H1 (cell line): ENCODE measurements at regions not wholly inside any gene's neighbourhood (a gene's known extent, or its start where the extent isn't known, plus 50 kb on each side); places are given as distances from the start of the nearest gene placed in this dataset.

ENCODE experiments used
- CTCF ChIA-PET: fragments of 300-600 bp; sonication (Branson Sonifier 250); formaldehyde crosslinking; loops from one replicate; lab custom pipeline; 2021; ENCODE audit not compliant: partially characterized antibody; lab: Charles Lee
- POLR2A ChIA-PET: fragments of 300-600 bp; sonication (Branson Sonifier 250); formaldehyde crosslinking; loops from one replicate; lab custom pipeline; 2021; ENCODE audit warnings: inconsistent platforms; ENCODE audit not compliant: partially characterized antibody; lab: Charles Lee
- DNase-seq, 2 experiments: peaks; one replicate each; pipeline versions ENCODE4 v3.0.0 to v3.0.0-alpha.2; 2010 to 2022; ENCODE audit warnings: low spot score in 2 of 2, low read depth in 1 of 2, mixed read lengths in 1 of 2
- FAIRE-seq: peaks from 2 replicates; lab custom pipeline; 2011; peaks lifted over from hg19 to GRCh38; lab: Jason Lieb, UNC
- H2AFZ ChIP-seq: 2 replicates; pipeline ENCODE4 v1.8.1; 2012; ENCODE audit warnings: low read length, inconsistent platforms
- H2AK5ac ChIP-seq: 2 replicates; pipeline ENCODE4 v1.6.1; 2013; ENCODE audit warnings: low read depth, low read length
- H2BK120ac ChIP-seq: replicated peaks from 2 replicates; pipeline ENCODE3; 2013; ENCODE audit warnings: low read depth, low read length, inconsistent platforms
- H2BK12ac ChIP-seq: 2 replicates; pipeline ENCODE4 v1.6.1; 2013; ENCODE audit warnings: low read depth, low read length
- H2BK15ac ChIP-seq: 2 replicates; pipeline ENCODE4 v1.6.1; 2013; ENCODE audit warnings: low read length
- H2BK20ac ChIP-seq: 2 replicates; pipeline ENCODE4 v1.6.1; 2013; ENCODE audit warnings: low read length
- H2BK5ac ChIP-seq: 2 replicates; pipeline ENCODE4 v1.6.1; 2013; ENCODE audit warnings: low read depth, low read length
- H3K14ac ChIP-seq: 2 replicates; pipeline ENCODE4 v1.6.1; 2013; ENCODE audit warnings: inconsistent platforms; ENCODE audit not compliant: insufficient read length
- H3K18ac ChIP-seq: 2 replicates; pipeline ENCODE4 v1.6.1; 2013; ENCODE audit warnings: low read length; ENCODE audit errors: extremely low read depth
- H3K23ac ChIP-seq: 2 replicates; pipeline ENCODE4 v1.6.1; 2013; ENCODE audit warnings: inconsistent platforms; ENCODE audit not compliant: insufficient read length
- H3K23me2 ChIP-seq: 2 replicates; pipeline ENCODE4 v1.6.1; 2013; ENCODE audit warnings: low read depth, low read length
- H3K27ac ChIP-seq: 2 replicates; pipeline ENCODE4 v1.6.1; 2011; ENCODE audit warnings: low read depth, low read length, inconsistent platforms
- H3K27me3 ChIP-seq, 4 experiments: replicated peaks in 1 of 4; 1 replicate in 1 of 4; 2 replicates in 3 of 4; pipeline versions ENCODE4 v1.6.1 to v1.8.1; 2011 to 2013; ENCODE audit warnings: low read length in 3 of 4, mild to moderate bottlenecking in 3 of 4, inconsistent platforms in 2 of 4, mixed read lengths in 2 of 4, moderate library complexity in 1 of 4; ENCODE audit not compliant: control insufficient read depth in 3 of 4, insufficient read depth in 3 of 4; ENCODE audit errors: extremely low read depth in 1 of 4
- H3K36me3 ChIP-seq, 4 experiments: 2 replicates each; pipeline versions ENCODE4 v1.6.1 to v1.8.1; 2011 to 2013; ENCODE audit warnings: mild to moderate bottlenecking in 4 of 4, low read length in 3 of 4, moderate library complexity in 2 of 4, control low read depth in 1 of 4, inconsistent platforms in 1 of 4; ENCODE audit not compliant: insufficient read depth in 4 of 4, control insufficient read depth in 2 of 4
- H3K4ac ChIP-seq: replicated peaks from 2 replicates; pipeline ENCODE3; 2013; ENCODE audit warnings: low read length, low read depth, mixed read lengths, inconsistent platforms; ENCODE audit not compliant: insufficient read length
- H3K4me1 ChIP-seq, 4 experiments: replicated peaks in 1 of 4; 1 replicate in 1 of 4; 2 replicates in 3 of 4; pipeline versions ENCODE4 v1.6.1 to v1.8.1; 2011 to 2013; ENCODE audit warnings: low read length in 3 of 4, inconsistent platforms in 2 of 4, mixed read lengths in 1 of 4; ENCODE audit not compliant: insufficient read depth in 4 of 4, control insufficient read depth in 3 of 4
- H3K4me2 ChIP-seq, 2 experiments: 2 replicates each; pipeline versions ENCODE4 v1.6.1 to v1.8.1; 2011 to 2013; ENCODE audit warnings: low read depth in 2 of 2, low read length in 2 of 2, control low read depth in 1 of 2, inconsistent platforms in 1 of 2, mild to moderate bottlenecking in 1 of 2; ENCODE audit not compliant: insufficient read depth in 1 of 2
- H3K4me3 ChIP-seq, 4 experiments: fragments of 200-600, 300-600 bp in 1 of 4; sonication (generic), shearing (Covaris generic), sonication (Bioruptor Twin) in 1 of 4; 2 replicates each; pipeline versions ENCODE4 v1.5.1 to v1.8.1; 2011 to 2016; ENCODE audit warnings: low read length in 4 of 4, low read depth in 3 of 4, control low read depth in 2 of 4, inconsistent platforms in 2 of 4, mild to moderate bottlenecking in 2 of 4, mixed read lengths in 1 of 4, moderate library complexity in 1 of 4; ENCODE audit not compliant: insufficient read depth in 2 of 4; ENCODE audit errors: extremely low read depth in 1 of 4
- H3K56ac ChIP-seq: replicated peaks from 2 replicates; pipeline ENCODE3; 2013; ENCODE audit warnings: low read depth, mild to moderate bottlenecking, mixed read lengths, low read length, inconsistent platforms; ENCODE audit not compliant: insufficient read length
- H3K79me1 ChIP-seq: 2 replicates; pipeline ENCODE4 v1.6.1; 2013; ENCODE audit warnings: low read depth, low read length, control low read depth
- H3K79me2 ChIP-seq, 2 experiments: 2 replicates each; pipeline versions ENCODE4 v1.6.1 to v1.8.1; 2012 to 2013; ENCODE audit warnings: low read length in 2 of 2, mild to moderate bottlenecking in 2 of 2, inconsistent platforms in 1 of 2; ENCODE audit not compliant: insufficient read depth in 2 of 2, control insufficient read depth in 1 of 2
- H3K9ac ChIP-seq, 4 experiments: replicated peaks in 1 of 4; 1 replicate in 1 of 4; 2 replicates in 3 of 4; pipeline versions ENCODE4 v1.6.1 to v1.8.1; 2011 to 2013; ENCODE audit warnings: low read depth in 3 of 4, low read length in 3 of 4, control low read depth in 2 of 4, mild to moderate bottlenecking in 2 of 4, moderate library complexity in 2 of 4, inconsistent platforms in 1 of 4; ENCODE audit errors: extremely low read depth in 1 of 4
- H3K9me3 ChIP-seq, 2 experiments: 2 replicates each; pipeline versions ENCODE4 v1.6.1 to v1.8.1; 2012 to 2013; ENCODE audit warnings: mild to moderate bottlenecking in 2 of 2, moderate library complexity in 2 of 2, control low read depth in 1 of 2, inconsistent platforms in 1 of 2, low read depth in 1 of 2, low read length in 1 of 2, mixed read lengths in 1 of 2; ENCODE audit not compliant: insufficient read depth in 2 of 2
- H4K20me1 ChIP-seq, 2 experiments: replicated peaks in 1 of 2; 2 replicates each; pipeline versions ENCODE3 to v1.8.1; 2011 to 2013; ENCODE audit warnings: inconsistent platforms in 2 of 2, low read length in 2 of 2, mild to moderate bottlenecking in 1 of 2; ENCODE audit not compliant: insufficient read depth in 2 of 2, control insufficient read depth in 1 of 2
- H4K5ac ChIP-seq: 2 replicates; pipeline ENCODE4 v1.6.1; 2013; ENCODE audit warnings: low read length, low read depth, mixed read lengths, inconsistent platforms; ENCODE audit not compliant: insufficient read length
- H4K8ac ChIP-seq: 2 replicates; pipeline ENCODE4 v1.8.0; 2013; ENCODE audit warnings: mild to moderate bottlenecking, moderate library complexity, low read length, inconsistent platforms; ENCODE audit not compliant: insufficient read depth; ENCODE audit errors: extremely low read depth
- H4K91ac ChIP-seq: replicated peaks from 2 replicates; pipeline ENCODE3; 2013; ENCODE audit warnings: low read length, mixed read lengths, inconsistent platforms; ENCODE audit not compliant: insufficient read length
- CHD1 ChIP-seq: IDR thresholded peaks from 2 replicates; pipeline ENCODE4 v1.6.1; 2012; ENCODE audit warnings: low read depth, low read length, improper control_type of control experiment
- EZH2 ChIP-seq: fragments of 200-600 bp; sonication (generic); IDR thresholded peaks from 2 replicates; pipeline ENCODE4 v1.7.1; 2012; ENCODE audit warnings: low read depth, mild to moderate bottlenecking, moderate library complexity, low read length, inconsistent platforms; ENCODE audit not compliant: severe bottlenecking
- POU5F1 ChIP-seq: IDR thresholded peaks from 2 replicates; pipeline ENCODE4 v1.6.1; 2011; ENCODE audit warnings: low read depth, mild to moderate bottlenecking, low read length, moderate library complexity
- SIN3A ChIP-seq, 2 experiments: IDR thresholded peaks in 1 of 2; conservative IDR thresholded peaks in 1 of 2; 2 replicates each; pipeline ENCODE4 v1.6.1; 2011 to 2012; ENCODE audit warnings: low read length in 2 of 2, improper control_type of control experiment in 1 of 2, low read depth in 1 of 2, mild to moderate bottlenecking in 1 of 2
- SP2 ChIP-seq: IDR thresholded peaks from 2 replicates; pipeline ENCODE4 v1.6.1; 2012; ENCODE audit warnings: mild to moderate bottlenecking, low read length, inconsistent platforms
- TAF7 ChIP-seq: optimal IDR thresholded peaks from 2 replicates; pipeline ENCODE3; 2011; ENCODE audit warnings: low read depth, mild to moderate bottlenecking, inconsistent platforms, low read length, moderate library complexity, borderline replicate concordance
- USF2 ChIP-seq: IDR thresholded peaks from 2 replicates; pipeline ENCODE4 v1.6.1; 2011; ENCODE audit warnings: low read length, improper control_type of control experiment
- WGBS, 2 experiments: shearing (Covaris generic) in 1 of 2; methylation state at CpG; one replicate each; pipeline versions ENCODE4 v1.1.6 to v1.1.7; 2013 to 2015; ENCODE audit warnings: low lambda C conversion rate in 2 of 2, mixed read lengths in 2 of 2, inconsistent platforms in 1 of 2, low coverage in 1 of 2, missing lambda C conversion rate in 1 of 2; ENCODE audit not compliant: insufficient replicate concordance in 2 of 2, insufficient coverage in 1 of 2, insufficient read length in 1 of 2; ENCODE audit errors: extremely low coverage in 1 of 2, missing lambda C conversion rate in 1 of 2; 5-methylcytosine and 5-hydroxymethylcytosine counted together

DNA sequence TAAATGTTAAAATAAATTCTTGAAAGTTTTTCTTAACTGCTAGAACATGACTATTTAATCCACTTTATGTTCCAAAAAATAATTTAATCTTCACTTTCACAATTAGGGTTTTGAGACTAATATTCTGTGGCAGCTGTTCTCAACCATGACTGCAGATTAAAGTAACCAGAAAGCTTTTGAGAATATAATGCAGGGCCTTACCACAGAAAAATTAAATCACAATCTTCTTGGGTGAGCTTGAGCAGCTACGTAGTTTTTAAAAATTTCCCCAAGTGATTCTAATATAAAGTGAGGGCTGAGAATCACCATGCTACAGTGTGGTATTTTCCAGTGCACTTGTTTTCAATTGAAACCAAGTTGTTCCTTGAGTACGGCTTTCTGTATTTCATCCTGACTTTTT, 196.6 kb upstream of the PTCHD4 start:
- Histone ChIP-seq H3K27ac (no peak overlapping the region), H3K36me3 (no peaks in the 10 kb centered on the region), H3K14ac (no peak overlapping the region), H2BK5ac (no peak overlapping the region), H3K4ac (no peak overlapping the region), H3K23ac (no peak overlapping the region), H3K4me1 (no peaks in the 10 kb centered on the region), H3K18ac (no peak overlapping the region), H2BK15ac (no peak overlapping the region), H3K27me3 (no peaks in the 10 kb centered on the region), H3K79me1 (no peaks in the 10 kb centered on the region), H2AFZ (no peak overlapping the region), H4K91ac (no peak overlapping the region), H3K79me2 (no peaks in the 10 kb centered on the region), H3K4me3 (no peak overlapping the region), H3K9ac (no peak overlapping the region), H2BK12ac (no peak overlapping the region), H4K20me1 (no peaks in the 10 kb centered on the region), H3K56ac (no peak overlapping the region), H2AK5ac (no peak overlapping the region), H4K8ac (no peak overlapping the region), H3K9me3 (peaks cover 0 to 6% of the 10 kb centered on the region in 2 experiments; a peak in 2 of 4 replicates), H2BK120ac (no peak overlapping the region), H2BK20ac (no peak overlapping the region), H3K4me2 (no peak overlapping the region), H4K5ac (no peak overlapping the region), H3K23me2 (no peaks in the 10 kb centered on the region; the same call in 1 of the 2 replicates)
- POLR2A ChIA-PET = no interaction called here
- 93% methylated on average over 2 of the region's 2 CpGs; no CpG with 5 or more reads in 1 of the 2 experiments for WGBS, 2 experiments
- CTCF ChIA-PET = no interaction called here
- DNase-seq (no peak), FAIRE-seq (no peak)
- no peak for TF ChIP-seq SP2
- TF ChIP-seq POU5F1 = no peak
- TF ChIP-seq EZH2 = no peak
- no peak for TF ChIP-seq USF2
- no peak for TF ChIP-seq SIN3A (conservative IDR thresholded peaks at IDR 0.05 in 1 of 2, IDR thresholded peaks at IDR 0.05 in 1 of 2; ENCODE audit: low read depth in 1 of 2, low read length in 2 of 2)
- no peak for TF ChIP-seq TAF7
- TF ChIP-seq CHD1 = no peak
